Activated naive CD8-positive, alpha-beta T cell treated with anti-CD3 and anti-CD28 coated beads, Interleukin-2, amount 50 U/mL, for 24 hours (primary cell): ENCODE measurements at regions not wholly inside any gene's neighbourhood (a gene's known extent, or its start where the extent isn't known, plus 50 kb on each side); places are given as distances from the start of the nearest gene placed in this dataset.

Experiments used
- ATAC-seq: fragments of 150-1000 bp; cut with Tn5 transposase; one replicate; pipeline ENCODE4 v1.10.0; 2021
- DNase-seq: peaks from one replicate; pipeline ENCODE4 v3.0.0; 2021
- H3K27ac Mint-ChIP-seq: one replicate; pipeline ENCODE4 v1.8.0; 2021; ENCODE audit warnings: mild to moderate bottlenecking, mixed read lengths
- H3K27me3 Mint-ChIP-seq: one replicate; pipeline ENCODE4 v1.8.0; 2021; ENCODE audit warnings: mixed read lengths
- H3K36me3 Mint-ChIP-seq: one replicate; pipeline ENCODE4 v1.8.0; 2021; ENCODE audit warnings: low read depth, mixed read lengths
- H3K4me1 Mint-ChIP-seq: one replicate; pipeline ENCODE4 v1.8.0; 2021; ENCODE audit warnings: mixed read lengths
- H3K4me3 Mint-ChIP-seq: one replicate; pipeline ENCODE4 v1.8.0; 2021; ENCODE audit warnings: mild to moderate bottlenecking, moderate library complexity, mixed read lengths
- H3K9me3 Mint-ChIP-seq: one replicate; pipeline ENCODE4 v1.8.0; 2021; ENCODE audit warnings: mixed read lengths

GRCh38 chr5:117230375-117230774, 655.8 kb upstream of the SEMA6A start:
- Mint-ChIP-seq H3K9me3 (peaks cover 7% of the 10 kb centered on the region), H3K27me3 (no peaks in the 10 kb centered on the region), H3K4me3 (no peak overlapping the region), H3K27ac (no peak overlapping the region), H3K4me1 (no peaks in the 10 kb centered on the region), H3K36me3 (no peaks in the 10 kb centered on the region)
- ATAC-seq (no peak), DNase-seq (no peak)

DNA sequence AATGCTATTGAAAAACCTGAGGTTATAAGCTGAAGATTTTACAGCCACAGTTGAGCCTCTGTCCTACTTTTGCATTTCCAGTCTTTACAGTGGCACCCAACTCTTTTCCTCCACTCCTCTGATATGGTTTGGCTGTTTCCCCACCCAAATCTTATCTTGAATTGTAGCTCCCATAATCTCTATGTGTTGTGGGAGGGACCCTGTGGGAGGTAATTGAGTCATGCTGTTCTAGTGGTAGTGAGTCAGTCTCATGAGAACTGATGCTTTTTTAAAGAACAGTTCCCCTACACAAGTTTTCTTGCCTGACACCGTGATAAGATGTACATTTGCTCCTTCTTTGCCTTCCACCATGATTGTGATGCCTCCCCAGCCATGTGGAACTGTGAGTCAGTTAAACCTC, 646.1 kb upstream of the SEMA6A start:
- no peak for ATAC-seq

GRCh38 chr5:117218789-117219188, 644.2 kb upstream of the SEMA6A start:
- no peak for ATAC-seq
- Mint-ChIP-seq H3K27ac (no peak overlapping the region), H3K27me3 (no peaks in the 10 kb centered on the region)

More for the DNA sequence above, 646.1 kb upstream of the SEMA6A start:
- H3K36me3 Mint-ChIP-seq = no peaks in the 10 kb centered on the region
- H3K27me3 Mint-ChIP-seq = no peaks in the 10 kb centered on the region
- no peak overlapping the region for H3K4me3 Mint-ChIP-seq
- DNase-seq = no peak
- no peak overlapping the region for H3K27ac Mint-ChIP-seq
- peaks cover 19% of the 10 kb centered on the region for H3K9me3 Mint-ChIP-seq
- no peaks in the 10 kb centered on the region for H3K4me1 Mint-ChIP-seq

DNA sequence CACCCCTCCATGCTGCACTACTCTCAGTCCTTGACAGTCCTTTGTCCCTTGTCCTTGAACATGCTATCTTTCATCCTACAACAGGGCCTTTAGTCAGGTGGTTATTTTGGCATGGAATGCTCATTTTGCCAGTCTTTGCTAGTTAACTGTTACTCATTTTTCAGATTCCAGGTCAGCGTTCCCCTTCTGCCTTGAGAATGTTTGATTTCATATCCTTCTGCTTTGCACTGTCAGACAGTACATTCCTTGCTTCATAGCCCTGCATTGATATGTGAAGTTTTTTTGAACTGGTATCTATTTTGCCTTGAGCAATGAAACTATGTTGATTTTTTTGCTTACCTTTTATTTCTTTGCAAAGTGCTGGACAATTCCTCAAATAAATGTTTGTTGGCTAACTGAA, 638.2 kb upstream of the SEMA6A start:
- Mint-ChIP-seq H3K27ac (no peak overlapping the region), H3K4me3 (no peak overlapping the region), H3K36me3 (no peaks in the 10 kb centered on the region), H3K9me3 (peaks cover 19% of the 10 kb centered on the region), H3K27me3 (no peaks in the 10 kb centered on the region), H3K4me1 (no peaks in the 10 kb centered on the region)
- DNase-seq = no peak
- ATAC-seq = no peak

More at GRCh38 chr5:117218789-117219188, 644.2 kb upstream of the SEMA6A start:
- Mint-ChIP-seq H3K9me3 (peaks cover 15% of the 10 kb centered on the region), H3K36me3 (no peaks in the 10 kb centered on the region), H3K4me1 (no peaks in the 10 kb centered on the region), H3K4me3 (no peak overlapping the region)
- DNase-seq = no peak

- no peaks in the 10 kb centered on the region for H3K4me1 Mint-ChIP-seq
- ATAC-seq (no peak), DNase-seq (no peak)
- no peaks in the 10 kb centered on the region for H3K27me3 Mint-ChIP-seq
- H3K9me3 Mint-ChIP-seq = peaks cover 15% of the 10 kb centered on the region
- no peak overlapping the region for H3K27ac Mint-ChIP-seq
- no peaks in the 10 kb centered on the region for H3K36me3 Mint-ChIP-seq
- H3K4me3 Mint-ChIP-seq = no peak overlapping the region
Measured at GRCh38 chr5:117210796-117211195, 636.2 kb upstream of the SEMA6A start.

DNA sequence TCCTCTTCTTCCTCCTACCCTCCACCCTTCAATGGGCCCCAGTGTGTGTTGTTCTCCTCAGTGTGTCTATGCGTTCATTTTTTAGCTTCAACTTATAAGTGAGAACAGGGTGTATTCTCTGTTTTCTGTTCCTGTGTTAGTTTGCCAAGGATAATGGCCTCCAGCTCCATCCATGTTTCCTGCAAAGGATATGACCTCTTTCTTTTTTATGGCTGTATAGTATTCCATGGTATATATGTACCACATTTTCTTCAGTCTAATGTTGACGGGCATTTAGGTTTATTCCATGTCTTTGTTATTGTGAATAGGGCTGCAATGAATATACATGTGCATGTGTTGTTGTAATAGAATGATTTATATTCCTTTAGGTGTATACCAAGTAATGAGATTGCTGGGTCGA, 634.9 kb upstream of the SEMA6A start:
- no peaks in the 10 kb centered on the region for H3K36me3 Mint-ChIP-seq
- no peak overlapping the region for H3K4me3 Mint-ChIP-seq
- DNase-seq = no peak
- H3K4me1 Mint-ChIP-seq = no peaks in the 10 kb centered on the region
- H3K9me3 Mint-ChIP-seq = peaks cover 15% of the 10 kb centered on the region
- H3K27ac Mint-ChIP-seq = no peak overlapping the region
- no peaks in the 10 kb centered on the region for H3K27me3 Mint-ChIP-seq
- ATAC-seq = no peak

- Mint-ChIP-seq H3K4me3 (no peak overlapping the region), H3K27me3 (no peaks in the 10 kb centered on the region), H3K4me1 (no peaks in the 10 kb centered on the region), H3K36me3 (no peaks in the 10 kb centered on the region), H3K9me3 (peaks cover 15% of the 10 kb centered on the region), H3K27ac (no peak overlapping the region)
- DNase-seq (no peak), ATAC-seq (no peak)
Measured at GRCh38 chr5:117207088-117207668, 632.6 kb upstream of the SEMA6A start.

GRCh38 chr5:117205894-117206293, 631.3 kb upstream of the SEMA6A start:
- ATAC-seq = no peak

GRCh38 chr5:117204926-117205869, 630.6 kb upstream of the SEMA6A start:
- Mint-ChIP-seq H3K9me3 (peaks cover 12% of the 10 kb centered on the region), H3K36me3 (no peaks in the 10 kb centered on the region), H3K27me3 (no peaks in the 10 kb centered on the region), H3K27ac (no peak overlapping the region), H3K4me3 (no peak overlapping the region), H3K4me1 (no peaks in the 10 kb centered on the region)
- DNase-seq = no peak
- no peak for ATAC-seq

More at GRCh38 chr5:117205894-117206293, 631.3 kb upstream of the SEMA6A start:
- no peaks in the 10 kb centered on the region for H3K36me3 Mint-ChIP-seq
- no peaks in the 10 kb centered on the region for H3K4me1 Mint-ChIP-seq
- no peaks in the 10 kb centered on the region for H3K27me3 Mint-ChIP-seq
- peaks cover 15% of the 10 kb centered on the region for H3K9me3 Mint-ChIP-seq
- no peak for DNase-seq
- H3K4me3 Mint-ChIP-seq = no peak overlapping the region
- no peak overlapping the region for H3K27ac Mint-ChIP-seq

GRCh38 chr5:117204404-117204803, 629.8 kb upstream of the SEMA6A start:
- Mint-ChIP-seq H3K36me3 (no peaks in the 10 kb centered on the region), H3K27me3 (no peaks in the 10 kb centered on the region), H3K4me1 (no peaks in the 10 kb centered on the region), H3K9me3 (peaks cover 5% of the 10 kb centered on the region), H3K4me3 (no peak overlapping the region), H3K27ac (no peak overlapping the region)
- DNase-seq (no peak), ATAC-seq (no peak)

DNA sequence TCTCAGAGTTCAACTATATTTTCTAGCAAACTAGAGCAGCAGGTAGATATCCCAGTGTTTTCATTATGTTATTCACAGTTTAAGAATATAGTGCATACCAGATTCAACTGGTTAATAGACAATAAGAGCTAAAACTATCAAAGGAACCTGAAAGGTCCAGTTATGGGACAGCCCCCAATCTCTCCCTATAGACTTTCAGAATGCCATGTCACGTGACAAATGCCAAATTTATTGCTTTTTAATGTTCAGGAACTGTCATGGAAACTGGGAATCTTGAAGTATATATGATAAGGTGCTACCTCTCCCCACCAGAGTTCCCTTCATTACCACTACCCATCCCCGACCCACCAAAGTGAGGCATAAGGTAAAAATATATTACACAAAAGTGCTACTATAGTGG, 629.0 kb upstream of the SEMA6A start:
- ATAC-seq = no peak
- Mint-ChIP-seq H3K27me3 (no peaks in the 10 kb centered on the region), H3K4me3 (no peak overlapping the region), H3K9me3 (peaks cover 3% of the 10 kb centered on the region), H3K36me3 (no peaks in the 10 kb centered on the region), H3K27ac (no peak overlapping the region), H3K4me1 (no peaks in the 10 kb centered on the region)
- no peak for DNase-seq

DNA sequence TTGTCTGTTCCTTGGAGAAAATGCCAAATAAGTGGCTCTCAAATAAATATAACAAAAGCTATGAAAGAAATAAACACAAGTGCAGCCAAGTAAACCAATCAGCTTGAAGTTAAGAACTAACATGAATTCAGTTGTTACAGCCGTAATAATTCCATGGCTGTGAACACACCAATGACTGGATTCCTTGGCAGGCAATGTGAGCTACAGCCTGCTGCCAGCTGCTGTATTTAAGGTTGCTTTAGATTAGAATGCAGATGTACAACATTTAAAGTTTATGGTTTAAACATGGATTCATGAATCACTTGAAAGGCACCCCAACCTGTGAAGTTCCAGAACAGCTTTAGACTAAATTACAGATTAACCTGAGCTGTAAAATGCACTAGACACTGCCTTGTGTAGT, 626.4 kb upstream of the SEMA6A start:
- Mint-ChIP-seq H3K4me1 (no peaks in the 10 kb centered on the region), H3K4me3 (no peak overlapping the region), H3K9me3 (peaks cover 3% of the 10 kb centered on the region), H3K36me3 (no peaks in the 10 kb centered on the region), H3K27me3 (no peaks in the 10 kb centered on the region), H3K27ac (no peak overlapping the region)
- no peak for DNase-seq
- no peak for ATAC-seq

- DNase-seq (no peak), ATAC-seq (no peak)
- Mint-ChIP-seq H3K36me3 (no peaks in the 10 kb centered on the region), H3K4me3 (no peak overlapping the region), H3K4me1 (no peaks in the 10 kb centered on the region), H3K27me3 (no peaks in the 10 kb centered on the region), H3K9me3 (no peaks in the 10 kb centered on the region), H3K27ac (no peak overlapping the region)
Measured at GRCh38 chr5:117195076-117195475, 620.5 kb upstream of the SEMA6A start.

GRCh38 chr5:117191251-117191650, 616.6 kb upstream of the SEMA6A start:
- H3K27ac Mint-ChIP-seq = no peak overlapping the region
- no peaks in the 10 kb centered on the region for H3K9me3 Mint-ChIP-seq

DNA sequence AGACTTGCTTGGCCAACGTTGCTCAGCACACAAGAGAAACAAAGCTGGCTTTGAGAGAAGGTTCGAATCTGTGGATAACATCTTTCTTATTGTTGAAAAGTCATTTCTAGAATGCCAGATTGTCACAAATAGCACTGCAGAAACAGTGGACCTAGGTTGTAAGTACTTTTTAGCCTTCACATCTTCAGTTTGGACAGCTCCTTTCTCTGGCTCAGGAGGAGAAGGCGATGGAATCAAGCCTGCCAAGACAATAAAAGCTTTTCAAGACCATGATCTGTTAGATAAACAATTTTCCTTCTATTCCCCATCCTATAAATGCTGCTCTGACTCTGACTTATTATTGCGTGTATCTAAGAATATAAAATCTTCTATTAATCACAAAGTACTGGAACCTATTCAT, 615.2 kb upstream of the SEMA6A start:
- Mint-ChIP-seq H3K27me3 (no peaks in the 10 kb centered on the region), H3K4me1 (no peaks in the 10 kb centered on the region), H3K27ac (no peak overlapping the region), H3K9me3 (no peaks in the 10 kb centered on the region), H3K4me3 (no peak overlapping the region), H3K36me3 (no peaks in the 10 kb centered on the region)
- ATAC-seq (no peak), DNase-seq (no peak)

More at GRCh38 chr5:117191251-117191650, 616.6 kb upstream of the SEMA6A start:
- DNase-seq (no peak), ATAC-seq (no peak)
- no peaks in the 10 kb centered on the region for H3K36me3 Mint-ChIP-seq
- no peaks in the 10 kb centered on the region for H3K27me3 Mint-ChIP-seq
- no peak overlapping the region for H3K4me3 Mint-ChIP-seq
- no peaks in the 10 kb centered on the region for H3K4me1 Mint-ChIP-seq
